ENCODE measurements at regions not wholly inside any gene's neighbourhood (a gene's known extent, or its start where the extent isn't known, plus 50 kb on each side); places are given as distances from the start of the nearest gene placed in this dataset.

GRCh38 chr21:15172963-15173362 is 108.2 kb upstream of the NRIP1 start:
- TF ChIP-seq FOXK1 (CRISPR knock-in tag; IDR thresholded peaks at IDR 0.05; ENCODE audit: borderline replicate concordance, low read depth) (no peak), PATZ1 (CRISPR knock-in tag; IDR thresholded peaks at IDR 0.05) (no peak), HOXA5 (CRISPR knock-in tag; IDR thresholded peaks at IDR 0.05) (no peak), USF2 (IDR thresholded peaks at IDR 0.05; ENCODE audit: low read depth, low read length) (no peak), USF2 (CRISPR knock-in tag; IDR thresholded peaks at IDR 0.05; ENCODE audit: borderline replicate concordance) (no peak), PHF8 (CRISPR knock-in tag; IDR thresholded peaks at IDR 0.05) (no peak), ATF3 (CRISPR knock-in tag; IDR thresholded peaks at IDR 0.05) (no peak), CTCF (CRISPR knock-in tag; IDR thresholded peaks at IDR 0.05) (no peak), ATF7 (IDR thresholded peaks at IDR 0.05) (no peak), ATF7 (CRISPR knock-in tag; IDR thresholded peaks at IDR 0.05) (no peak), POLR2AphosphoS5 (IDR thresholded peaks at IDR 0.05; ENCODE audit: low read depth, low read length) (no peak), GRHL1 (CRISPR knock-in tag; conservative IDR thresholded peaks at IDR 0.05) (no peak), BRCA1 (CRISPR knock-in tag; IDR thresholded peaks at IDR 0.05) (no peak), ZSCAN9 (CRISPR knock-in tag; IDR thresholded peaks at IDR 0.05; ENCODE audit: borderline replicate concordance) (no peak)
